NCI-H748 treated with DMSO at 0.1 percent for 48 hours (cell line): ENCODE measurements at regions not wholly inside any gene's neighbourhood (a gene's known extent, or its start where the extent isn't known, plus 50 kb on each side); places are given as distances from the start of the nearest gene placed in this dataset.

ENCODE experiments used
- DNase-seq: peaks from one replicate; lab custom pipeline; 2025; lab: John Stamatoyannopoulos, UW

DNA sequence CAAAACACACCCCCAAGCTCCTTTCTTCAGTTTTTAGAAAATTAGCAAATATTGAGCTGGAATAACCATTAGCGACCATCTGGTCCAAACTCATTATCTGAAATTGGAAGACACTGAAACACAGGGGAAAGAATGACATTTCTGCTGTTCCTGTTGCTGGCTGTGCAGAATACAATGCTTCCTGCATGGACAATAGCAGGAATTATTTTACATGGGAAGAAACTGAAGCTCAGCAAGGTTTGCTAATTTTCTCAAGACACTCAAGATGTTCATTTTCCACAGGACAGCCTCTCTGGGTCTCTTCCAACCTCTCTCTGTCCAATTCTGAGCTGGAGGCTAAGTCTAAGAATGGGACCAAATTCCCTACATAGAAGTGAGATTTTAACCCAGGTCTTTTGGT, 81.9 kb upstream of the TNS3 start:
- no peak for DNase-seq

DNA sequence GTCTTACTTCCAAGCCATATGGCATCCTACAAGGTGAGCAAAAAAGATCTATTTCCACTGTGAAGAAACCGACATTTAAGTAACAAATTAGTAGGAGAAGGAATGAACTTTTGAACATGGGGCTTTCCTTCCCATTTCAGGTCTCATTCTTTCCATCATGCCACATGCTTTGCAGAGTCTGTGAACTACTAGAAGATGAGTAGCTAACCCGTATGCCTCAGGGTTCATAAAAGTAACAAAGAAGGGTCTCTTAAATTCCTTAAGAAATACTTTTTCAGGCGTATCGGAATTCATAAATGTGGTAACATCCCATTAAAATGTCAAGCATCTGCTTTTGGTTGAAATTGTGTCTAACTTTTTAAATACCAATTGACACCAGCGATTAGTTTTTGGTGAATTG, 81.3 kb upstream of the TNS3 start:
- DNase-seq = no peak

- no peak for DNase-seq
Measured at GRCh38 chr7:47661051-47661714, 79.3 kb upstream of the TNS3 start.

DNA sequence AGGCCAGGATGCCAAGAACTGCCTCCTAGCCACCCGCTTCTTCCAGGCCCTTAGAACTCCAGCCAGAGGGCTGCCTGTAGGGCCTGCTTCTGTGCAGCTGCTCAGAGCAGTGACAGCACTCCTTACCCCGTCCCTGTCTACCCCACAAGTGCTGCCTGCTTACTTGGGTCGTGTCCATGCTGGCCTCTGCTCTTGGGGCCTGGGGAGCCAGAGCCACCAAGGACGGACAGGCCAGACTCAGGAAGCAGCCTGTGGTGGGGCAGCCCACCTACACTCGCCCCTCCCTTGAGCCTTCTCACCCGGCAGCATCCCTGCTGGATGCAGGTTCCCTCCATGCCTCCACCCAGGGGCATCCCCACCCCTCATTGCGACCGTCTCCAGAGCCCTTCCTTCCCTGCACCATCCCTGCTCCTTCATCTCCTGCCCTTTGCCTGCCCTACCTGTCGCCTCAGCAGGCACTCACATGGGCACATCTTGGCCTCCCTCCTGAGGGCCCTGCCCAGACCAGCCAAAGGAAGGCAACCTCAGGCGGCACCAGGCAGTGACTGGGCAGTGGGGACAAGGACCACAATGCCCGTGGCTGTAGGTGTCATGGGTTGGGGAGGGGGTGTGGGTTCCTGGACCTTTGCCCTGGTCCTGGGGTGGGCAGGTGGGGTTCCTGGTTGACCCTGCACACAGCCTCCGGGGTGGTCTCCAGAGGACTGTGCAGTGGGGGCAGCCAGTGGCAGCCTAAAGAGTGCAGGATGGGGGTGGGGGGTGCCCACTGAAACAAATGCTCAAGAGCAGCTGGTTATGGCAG, 78.0 kb upstream of the TNS3 start:
- no peak for DNase-seq

- no peak for DNase-seq
Measured at GRCh38 chr7:47658886-47659635, 77.2 kb upstream of the TNS3 start.

DNA sequence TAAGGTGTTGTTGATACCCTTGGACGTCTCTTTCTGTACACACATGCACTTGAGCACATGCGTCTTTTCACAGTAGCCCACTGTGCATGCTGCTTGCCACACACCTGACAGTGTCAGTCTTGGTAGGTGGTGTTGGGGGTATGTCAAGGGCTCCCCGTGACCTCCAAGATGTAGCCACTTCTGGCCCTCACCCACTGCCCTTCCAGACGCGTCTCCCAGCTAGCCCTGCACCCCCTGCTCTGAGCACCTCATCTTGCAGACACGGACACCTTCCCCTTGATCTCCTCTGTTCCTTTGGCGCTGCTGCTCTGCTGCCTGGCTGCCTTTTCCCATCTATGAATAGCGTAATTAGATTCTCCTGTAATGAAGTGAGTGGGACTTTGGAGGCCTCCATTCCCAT, 75.2 kb upstream of the TNS3 start:
- no peak for DNase-seq

DNA sequence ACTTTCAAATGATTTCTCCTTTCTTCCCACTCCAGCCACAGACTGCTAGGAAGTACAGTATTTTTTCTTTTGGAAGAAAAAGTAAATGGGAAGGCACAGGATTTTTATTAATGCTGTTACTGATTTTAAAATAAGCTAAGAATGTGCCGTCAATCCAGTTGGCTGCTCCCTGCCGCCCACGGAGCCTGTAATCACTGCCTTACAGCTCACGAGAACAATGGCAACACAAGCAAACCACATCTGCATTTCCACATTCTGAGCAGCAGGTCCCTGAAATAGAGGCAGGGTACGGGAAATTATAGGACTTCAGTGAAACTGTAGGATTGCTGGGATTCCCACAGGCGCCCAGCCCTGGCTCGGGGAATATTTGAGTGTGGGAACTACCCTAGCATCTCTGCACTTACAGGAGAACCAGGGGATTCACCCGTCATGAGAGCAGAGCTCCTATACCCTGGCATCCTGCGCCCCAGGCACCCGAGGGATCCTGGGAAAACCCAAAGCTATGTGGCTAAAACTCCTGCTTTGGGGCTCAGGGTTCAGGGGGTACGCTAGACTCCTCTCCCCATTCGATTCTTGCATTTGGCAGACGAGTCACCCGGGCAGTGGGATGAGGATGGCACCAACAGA, 72.9 kb upstream of the TNS3 start:
- DNase-seq = no peak

DNA sequence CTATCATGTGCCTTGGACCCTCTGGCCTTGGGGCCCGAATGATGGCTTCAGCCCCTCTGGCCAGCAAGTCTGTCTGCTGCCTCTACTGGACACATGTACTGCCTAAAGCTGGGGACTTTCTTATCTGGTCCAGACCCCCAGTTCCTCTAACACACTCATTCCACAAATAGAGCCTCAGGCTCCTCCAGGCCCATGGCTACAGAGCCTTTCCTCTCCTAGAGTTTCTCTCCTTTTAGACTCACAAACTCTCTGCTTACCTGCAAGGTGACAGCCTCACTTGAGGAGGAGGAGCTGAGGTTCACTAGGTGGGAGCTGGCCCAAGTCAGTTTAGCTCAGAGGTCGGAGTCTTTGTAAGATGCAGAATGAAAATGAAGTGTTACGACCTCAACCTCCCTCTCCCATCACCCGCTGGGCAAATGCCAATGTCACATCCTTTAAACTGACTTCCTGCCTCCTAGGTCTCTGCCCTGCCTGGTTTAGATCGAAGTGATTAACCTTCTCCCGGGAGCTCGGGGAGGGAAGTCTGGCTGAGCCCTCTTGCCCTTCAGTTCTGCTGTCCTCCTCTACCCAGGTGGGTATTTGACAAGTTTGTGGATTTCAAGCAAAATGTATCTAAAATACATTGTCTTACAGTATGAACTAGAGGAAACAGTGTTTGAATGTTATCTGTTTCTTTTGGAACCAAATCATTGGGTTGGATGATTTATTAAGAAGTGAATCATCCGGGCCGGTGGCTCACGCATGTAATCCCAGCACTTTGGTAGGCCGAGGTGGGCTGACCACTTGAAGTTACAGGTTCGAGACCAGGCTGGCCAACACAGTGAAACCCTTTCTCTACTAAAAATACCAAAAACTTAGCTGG, 71.9 kb upstream of the TNS3 start:
- DNase-seq = no peak

- no peak for DNase-seq
Measured at GRCh38 chr7:47652591-47652990, 70.7 kb upstream of the TNS3 start.

DNA sequence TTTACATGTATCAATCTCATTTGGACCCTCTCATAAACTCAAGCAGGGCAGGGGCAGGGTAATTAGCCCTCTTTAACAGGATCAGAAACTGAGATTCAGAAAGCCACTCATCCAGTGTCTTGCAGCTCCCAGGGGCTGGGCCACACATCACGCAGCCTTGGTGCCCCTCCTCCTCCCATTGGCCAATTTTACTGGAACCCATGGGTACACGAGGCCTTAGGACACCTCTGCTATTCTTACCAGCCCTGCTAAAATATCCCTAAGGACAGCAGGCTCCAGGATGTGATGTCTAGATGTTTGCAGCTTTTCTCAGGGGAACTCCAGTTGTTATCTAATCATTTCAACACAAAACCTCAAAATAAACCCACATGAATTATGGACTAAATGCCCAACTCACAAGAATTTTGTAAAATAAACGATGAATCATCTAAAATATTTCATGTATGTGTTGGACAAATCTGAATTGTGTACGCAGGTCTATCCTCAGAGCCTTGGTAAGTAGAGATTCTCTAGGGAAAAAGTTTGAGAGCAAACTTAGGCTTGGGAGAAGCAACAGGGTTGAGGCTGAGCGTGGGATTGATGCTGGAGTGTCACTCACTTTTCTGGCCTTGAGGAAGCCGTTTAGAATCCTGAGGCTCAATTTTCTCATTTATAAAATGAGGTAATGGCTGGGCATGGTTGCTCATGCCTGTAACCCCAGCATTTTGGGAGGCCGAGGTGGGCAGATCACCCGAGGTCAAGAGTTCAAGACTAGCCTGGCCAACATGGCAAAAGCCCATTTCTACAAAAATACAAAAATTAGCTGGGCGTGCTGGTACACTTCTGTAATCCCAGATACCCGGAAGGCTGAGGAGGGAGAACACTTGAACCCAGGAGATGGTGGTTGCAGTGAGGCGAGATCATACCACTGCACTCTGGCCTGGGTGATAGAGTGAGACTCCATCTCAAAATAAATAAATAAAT, 69.7 kb upstream of the TNS3 start:
- no peak for DNase-seq

DNA sequence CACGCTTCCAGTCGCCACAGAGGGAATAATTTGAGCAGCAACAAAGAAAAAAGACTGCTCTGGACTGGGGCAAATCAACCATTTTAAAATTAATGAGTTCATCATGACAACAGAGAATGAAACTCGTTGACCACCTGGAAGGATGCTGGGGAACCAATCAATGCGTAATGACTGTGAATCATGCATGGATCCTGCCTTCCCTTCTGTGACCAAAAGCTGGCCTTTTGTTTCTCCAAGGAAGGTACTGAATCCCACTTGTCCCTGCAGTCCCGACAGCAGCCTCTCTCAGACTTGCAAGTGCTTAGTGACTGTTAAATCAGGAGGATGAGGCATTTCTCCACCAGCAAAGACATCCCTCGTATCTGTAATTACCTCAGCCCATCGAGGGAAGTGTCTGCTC, 68.0 kb upstream of the TNS3 start:
- no peak for DNase-seq

DNA sequence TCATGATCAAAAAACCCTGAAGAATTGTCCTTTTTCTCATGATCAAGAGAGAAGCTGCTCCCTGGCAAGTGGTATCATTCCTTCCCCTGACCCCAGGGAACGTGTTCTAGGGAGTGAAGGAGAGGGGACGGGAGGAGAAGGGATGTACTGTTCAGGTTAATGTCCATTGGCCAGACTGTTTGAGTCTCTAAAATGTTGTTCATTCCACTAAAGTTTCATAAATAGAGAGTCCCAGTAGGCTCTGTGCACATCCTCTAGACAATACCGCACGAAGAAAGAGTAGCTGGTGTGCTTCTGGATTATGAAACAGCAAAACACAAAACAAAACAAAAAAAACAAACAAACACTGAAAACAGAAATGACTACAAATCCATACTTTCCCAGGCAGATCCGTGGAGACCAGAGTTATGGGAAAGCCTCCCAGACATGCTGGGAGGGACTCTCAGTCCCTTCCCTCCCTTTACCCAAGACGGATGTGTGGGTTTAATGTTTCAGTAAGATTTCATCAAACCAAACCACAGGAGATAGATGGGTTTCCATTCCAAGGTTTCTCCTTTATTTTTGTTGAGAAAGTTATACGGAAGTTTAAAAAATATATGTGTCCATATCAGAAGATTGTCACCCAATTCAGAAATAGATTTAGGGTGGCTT, 66.5 kb upstream of the TNS3 start:
- no peak for DNase-seq

DNA sequence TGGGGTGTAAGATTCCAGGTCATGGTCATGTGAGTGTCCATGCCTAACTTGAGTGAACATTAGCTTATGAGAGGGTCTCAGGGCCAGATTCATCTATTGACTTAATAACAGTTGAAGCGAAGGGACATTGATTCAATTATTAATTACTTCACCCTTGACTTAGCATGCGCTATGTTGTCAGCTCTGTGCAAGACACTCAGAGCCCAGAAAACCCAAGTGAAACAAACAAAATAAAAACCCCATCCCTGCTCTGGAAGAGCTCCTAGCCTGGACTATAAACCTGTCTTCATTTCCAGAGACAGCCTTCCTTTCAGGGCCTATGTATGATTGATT, 66.0 kb upstream of the TNS3 start:
- no peak for DNase-seq

GRCh38 chr7:47647181-47647917, 65.4 kb upstream of the TNS3 start:
- DNase-seq = no peak

DNA sequence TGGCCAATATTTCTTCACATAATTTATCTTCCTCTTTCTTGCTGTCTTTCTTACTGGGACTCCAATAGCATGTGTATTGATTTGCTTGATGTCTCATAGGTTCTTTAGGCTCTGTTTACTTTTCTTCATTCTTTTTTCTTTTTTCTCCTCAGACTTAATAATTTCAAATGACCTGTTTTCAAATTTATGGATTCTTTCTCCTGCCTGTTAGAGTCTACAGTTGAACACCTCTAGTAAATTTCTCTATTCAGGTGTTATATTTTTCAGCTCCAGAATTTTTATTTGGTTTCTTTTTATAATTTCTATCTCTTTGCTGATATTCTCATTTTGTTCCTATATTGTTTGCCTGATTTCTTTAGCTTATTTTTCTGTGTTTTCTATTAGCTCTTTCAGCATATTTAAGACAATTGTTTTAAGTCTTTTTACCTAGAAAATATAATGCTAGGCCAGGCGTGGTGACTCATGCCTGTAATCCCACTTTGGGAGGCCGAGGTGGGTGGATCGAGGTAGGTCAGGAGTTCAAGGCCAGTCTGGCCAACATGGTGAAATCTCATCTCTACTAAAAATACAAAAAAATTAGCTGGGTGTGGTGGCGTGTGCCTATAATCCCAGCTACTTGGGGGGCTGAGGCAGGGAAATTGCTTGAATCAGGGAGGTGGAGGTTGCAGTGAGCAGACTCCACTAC, 61.9 kb upstream of the TNS3 start:
- DNase-seq = no peak

DNA sequence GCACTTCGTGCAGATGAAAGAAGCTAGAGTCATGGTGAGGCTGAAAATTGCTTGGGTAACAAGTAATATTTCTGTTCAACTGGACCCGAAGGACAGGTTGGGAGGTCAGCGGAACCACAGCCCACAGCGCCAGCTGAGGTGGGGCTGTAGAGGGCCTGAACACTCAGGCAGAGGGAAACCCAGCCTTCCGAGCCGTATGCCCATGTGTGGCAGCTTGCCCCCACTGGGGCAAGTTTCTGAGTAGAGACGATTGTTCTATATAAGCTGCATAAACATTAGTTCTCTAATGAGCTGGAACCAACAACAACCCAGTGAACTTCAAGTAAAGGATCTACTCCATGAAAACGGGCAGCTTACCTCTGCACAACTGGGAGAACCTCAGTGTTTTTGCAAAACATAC, 58.4 kb upstream of the TNS3 start:
- no peak for DNase-seq

DNA sequence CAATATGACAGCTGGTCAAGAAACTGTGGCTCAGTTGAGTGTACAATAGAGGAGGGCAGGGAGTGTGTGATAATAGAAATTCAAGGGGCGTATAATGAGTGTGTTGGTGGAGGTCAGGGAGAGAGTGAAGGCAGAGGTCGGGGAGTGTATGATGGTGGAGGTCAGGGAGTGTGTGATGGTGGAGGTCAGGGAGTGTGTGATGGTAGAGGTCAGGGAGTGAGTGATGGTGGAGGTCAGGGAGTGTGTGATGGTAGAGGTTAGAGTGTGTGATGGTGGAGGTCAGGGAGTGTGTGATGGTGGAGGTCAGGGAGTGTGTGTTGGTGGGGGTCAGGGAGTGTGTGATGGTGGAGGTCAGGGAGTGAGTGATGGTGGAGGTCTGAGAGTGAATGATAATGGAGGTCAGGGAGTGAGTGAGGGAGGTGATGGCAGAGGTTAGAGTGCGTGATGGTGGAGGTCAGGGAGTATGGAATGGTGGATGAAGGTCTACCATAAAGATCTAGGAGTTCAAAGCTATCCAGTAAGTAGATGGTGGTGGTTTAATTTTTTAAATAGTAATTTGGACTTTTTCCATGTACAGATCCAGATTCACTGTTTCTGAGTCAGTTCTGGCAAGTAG, 57.7 kb upstream of the TNS3 start:
- DNase-seq = no peak

GRCh38 chr7:47638679-47639315, 56.9 kb upstream of the TNS3 start:
- no peak for DNase-seq
